COLO668 (cell line): ENCODE measurements at regions not wholly inside any gene's neighbourhood (a gene's known extent, or its start where the extent isn't known, plus 50 kb on each side); places are given as distances from the start of the nearest gene placed in this dataset.
"Not testable (repeated sequence)": the region's sequence is repeated elsewhere in the genome, so short reads cannot be mapped to it uniquely, and the experiment has no call there.

Source experiments
- DNase-seq: peaks from one replicate; lab custom pipeline; 2025; ENCODE audit not compliant: unreplicated experiment; lab: John Stamatoyannopoulos, UW

GRCh38 chr6:26720663-26721218 lies 61.2 kb upstream of the ZNF322 start:
- DNase-seq, result not testable (repeated sequence)

DNA sequence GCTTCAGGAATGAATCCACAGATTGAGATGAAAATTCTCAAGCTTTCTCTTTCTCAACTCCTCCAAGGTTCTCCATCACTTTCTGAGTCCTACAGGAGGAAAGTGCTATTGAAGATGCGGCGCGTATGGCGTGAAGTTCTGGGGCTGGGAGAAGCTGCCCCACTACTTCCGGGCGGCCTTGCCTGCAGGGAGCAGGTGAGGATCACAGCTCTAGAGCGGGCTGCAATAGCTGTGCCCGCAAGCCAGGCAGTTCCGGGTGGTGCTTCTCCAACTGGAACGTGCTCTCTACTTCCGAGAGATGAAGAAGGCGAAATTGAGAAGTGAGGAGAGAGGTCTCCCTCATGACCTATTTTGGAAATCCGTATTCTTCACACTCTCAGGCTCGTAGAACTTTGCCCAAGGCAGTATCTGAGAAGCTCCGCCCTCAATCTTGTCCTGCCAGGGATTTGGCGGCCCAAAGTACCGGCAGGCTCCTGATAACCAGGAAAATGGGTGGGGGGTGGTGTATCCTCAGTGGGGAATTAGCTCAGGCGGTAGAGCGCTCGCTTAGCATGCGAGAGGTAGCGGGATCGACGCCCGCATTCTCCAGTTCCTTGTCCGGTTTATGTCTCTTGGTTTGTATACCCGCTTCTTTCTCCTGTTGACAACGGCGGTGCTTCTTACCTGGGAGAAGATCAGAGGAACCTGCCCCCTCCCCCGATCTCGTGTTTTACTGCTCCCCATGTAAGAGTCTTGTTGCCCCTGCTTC lies 70.6 kb upstream of the ZNF322 start:
- DNase-seq, result not testable (repeated sequence)

- not testable (repeated sequence) for DNase-seq
Measured at GRCh38 chr6:26734776-26735472, 75.4 kb upstream of the ZNF322 start.

- no peak for DNase-seq
Measured at GRCh38 chr6:26739811-26740210, 80.3 kb upstream of the ZNF322 start.

DNA sequence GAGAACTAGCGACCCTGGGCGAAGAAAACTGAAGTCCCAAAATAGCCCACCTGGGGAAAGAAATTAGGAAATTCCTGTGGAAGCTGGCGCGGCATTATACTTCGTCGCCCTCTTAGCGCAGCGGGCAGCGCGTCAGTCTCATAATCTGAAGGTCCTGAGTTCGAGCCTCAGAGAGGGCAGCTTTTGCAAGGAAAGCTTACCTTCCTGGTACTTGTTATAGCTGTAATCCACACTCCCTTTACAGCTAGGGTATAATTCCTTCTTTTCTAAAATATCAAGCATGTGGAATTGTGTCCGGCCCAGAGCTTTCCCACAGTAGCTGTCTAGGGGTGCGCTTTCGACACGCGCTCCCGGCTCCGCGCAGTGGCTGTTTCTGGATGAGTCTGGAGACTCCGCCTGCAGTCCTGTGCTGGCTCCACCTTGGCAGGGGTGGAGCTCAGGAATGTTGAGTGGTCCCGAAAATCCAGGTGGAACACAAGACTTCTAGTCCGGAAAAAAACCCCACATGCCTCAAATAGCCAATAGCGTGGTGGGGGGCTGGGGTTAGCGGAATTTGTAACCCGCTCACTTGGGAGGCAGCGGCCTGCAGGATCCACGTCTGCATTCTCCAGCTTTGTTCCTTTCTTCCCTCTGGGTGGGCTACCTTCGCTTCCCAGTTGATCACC lies 83.7 kb upstream of the ZNF322 start:
- DNase-seq, result no peak

DNA sequence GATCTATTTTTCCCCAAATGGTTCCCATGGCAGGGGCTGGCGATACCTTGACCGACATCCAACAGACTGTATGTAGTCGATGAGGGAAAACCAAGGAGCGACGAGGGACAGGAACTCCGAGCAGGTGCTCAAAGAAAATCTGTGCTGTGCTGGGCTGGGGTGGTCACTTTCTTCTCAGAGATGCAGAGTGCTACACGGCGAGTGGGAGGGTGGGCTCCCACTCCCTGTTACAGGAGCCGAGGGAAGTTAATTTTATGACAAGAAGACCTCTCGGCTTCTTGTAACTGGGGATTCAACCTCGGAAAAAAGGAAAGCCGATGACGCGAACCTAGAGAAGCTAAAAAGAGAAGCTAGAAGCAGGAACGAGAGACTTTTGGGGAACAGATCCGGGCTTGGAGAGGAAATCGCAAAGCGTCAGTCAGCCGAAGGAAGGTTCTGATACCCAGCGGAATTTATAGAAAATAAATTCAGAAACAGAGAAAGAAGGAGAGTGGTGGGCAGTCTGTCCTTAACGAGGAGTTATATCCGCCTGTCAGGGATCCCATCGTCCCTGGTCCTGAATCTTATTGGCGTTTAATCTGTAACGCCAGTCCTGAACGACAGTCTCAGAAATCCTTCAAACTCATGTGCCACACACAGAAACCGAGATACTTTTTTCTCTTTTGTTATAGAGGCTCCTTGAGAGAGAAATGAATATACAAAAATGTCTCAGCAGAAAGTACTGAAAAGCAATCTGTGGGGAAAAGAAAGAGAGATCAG lies 84.6 kb upstream of the ZNF322 start:
- DNase-seq, result no peak

DNA sequence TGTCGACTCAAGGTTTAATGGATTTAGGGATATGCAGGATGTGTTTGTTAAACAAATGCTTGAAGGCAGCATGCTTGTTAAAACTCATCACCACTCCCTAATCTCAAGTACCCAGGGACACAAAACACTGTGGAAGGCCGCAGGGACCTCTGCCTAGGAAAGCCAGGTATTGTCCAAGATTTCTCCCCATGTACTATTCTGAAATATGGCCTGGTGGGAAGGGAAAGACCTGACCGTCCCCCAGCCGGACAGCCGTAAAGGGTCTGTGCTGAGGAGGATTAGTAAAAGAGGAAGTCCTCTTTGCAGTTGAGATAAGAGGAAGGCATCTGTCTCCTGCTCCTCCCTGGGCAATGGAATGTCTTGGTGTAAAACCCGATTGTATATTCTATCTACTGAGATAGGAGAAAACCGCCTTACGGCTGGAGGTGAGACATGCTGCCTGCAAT lies 85.3 kb upstream of the ZNF322 start:
- DNase-seq, result not testable (repeated sequence)

GRCh38 chr6:26745964-26746363 lies 86.4 kb upstream of the ZNF322 start:
- not testable (repeated sequence) for DNase-seq

- not testable (repeated sequence) for DNase-seq
Measured at GRCh38 chr6:26749126-26749758, 89.7 kb upstream of the ZNF322 start.

DNA sequence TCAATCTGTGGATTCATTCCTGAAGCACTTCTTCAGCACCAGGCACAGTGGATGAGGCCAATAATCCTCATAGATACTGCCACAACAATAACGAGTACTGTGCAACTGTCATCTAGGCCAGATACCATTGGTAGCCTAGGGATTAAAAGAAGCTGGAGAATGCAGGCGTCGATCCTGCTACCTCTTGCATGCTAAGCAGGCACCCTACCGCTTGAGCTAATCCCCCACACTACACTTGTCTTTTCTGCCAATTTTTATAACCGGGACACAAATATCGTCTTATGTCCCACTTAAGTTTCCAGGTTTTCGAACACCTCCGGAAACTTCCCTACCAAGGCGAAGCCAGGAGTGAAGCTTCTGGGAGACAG lies 90.2 kb upstream of the ZNF322 start:
- DNase-seq, result not testable (repeated sequence)

GRCh38 chr6:26754212-26754611 lies 94.7 kb upstream of the ZNF322 start:
- DNase-seq, result no peak

GRCh38 chr6:26754801-26755200 lies 95.3 kb upstream of the ZNF322 start:
- DNase-seq, result not testable (repeated sequence)

GRCh38 chr6:26756067-26756805 lies 96.7 kb upstream of the ZNF322 start:
- not testable (repeated sequence) for DNase-seq

GRCh38 chr6:26766203-26766902 lies 106.8 kb upstream of the ZNF322 start:
- not testable (repeated sequence) for DNase-seq

DNA sequence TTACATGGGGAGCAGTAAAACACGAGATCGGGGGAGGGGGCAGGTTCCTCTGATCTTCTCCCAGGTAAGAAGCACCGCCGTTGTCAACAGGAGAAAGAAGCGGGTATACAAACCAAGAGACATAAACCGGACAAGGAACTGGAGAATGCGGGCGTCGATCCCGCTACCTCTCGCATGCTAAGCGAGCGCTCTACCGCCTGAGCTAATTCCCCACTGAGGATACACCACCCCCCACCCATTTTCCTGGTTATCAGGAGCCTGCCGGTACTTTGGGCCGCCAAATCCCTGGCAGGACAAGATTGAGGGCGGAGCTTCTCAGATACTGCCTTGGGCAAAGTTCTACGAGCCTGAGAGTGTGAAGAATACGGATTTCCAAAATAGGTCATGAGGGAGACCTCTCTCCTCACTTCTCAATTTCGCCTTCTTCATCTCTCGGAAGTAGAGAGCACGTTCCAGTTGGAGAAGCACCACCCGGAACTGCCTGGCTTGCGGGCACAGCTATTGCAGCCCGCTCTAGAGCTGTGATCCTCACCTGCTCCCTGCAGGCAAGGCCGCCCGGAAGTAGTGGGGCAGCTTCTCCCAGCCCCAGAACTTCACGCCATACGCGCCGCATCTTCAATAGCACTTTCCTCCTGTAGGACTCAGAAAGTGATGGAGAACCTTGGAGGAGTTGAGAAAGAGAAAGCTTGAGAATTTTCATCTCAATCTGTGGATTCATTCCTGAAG lies 111.6 kb upstream of the ZNF322 start:
- DNase-seq, result not testable (repeated sequence)

DNA sequence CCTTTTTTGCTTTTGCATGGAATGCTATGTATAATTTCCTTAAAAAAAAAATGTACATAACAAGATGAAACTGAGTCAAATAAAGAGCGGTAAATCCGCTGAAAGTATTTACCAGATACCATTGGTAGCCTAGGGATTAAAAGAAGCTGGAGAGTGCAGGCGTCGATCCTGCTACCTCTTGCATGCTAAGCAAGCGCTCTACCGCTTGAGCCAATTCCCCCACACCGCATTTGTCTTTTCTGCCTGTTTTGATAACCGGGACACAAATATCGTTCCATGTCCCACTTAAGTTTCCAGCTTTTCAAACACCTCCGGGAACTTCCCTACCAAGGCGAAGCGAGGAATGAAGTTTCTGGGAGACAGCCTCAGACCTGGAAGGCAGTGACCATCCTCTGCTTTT lies 113.9 kb upstream of the ZNF322 start:
- DNase-seq, result not testable (repeated sequence)

- DNase-seq, result not testable (repeated sequence)
Measured at GRCh38 chr6:26780563-26780962, 121.0 kb upstream of the ZNF322 start.
